ENCODE measurements at regions not wholly inside any gene's neighbourhood (a gene's known extent, or its start where the extent isn't known, plus 50 kb on each side); places are given as distances from the start of the nearest gene placed in this dataset.

DNA sequence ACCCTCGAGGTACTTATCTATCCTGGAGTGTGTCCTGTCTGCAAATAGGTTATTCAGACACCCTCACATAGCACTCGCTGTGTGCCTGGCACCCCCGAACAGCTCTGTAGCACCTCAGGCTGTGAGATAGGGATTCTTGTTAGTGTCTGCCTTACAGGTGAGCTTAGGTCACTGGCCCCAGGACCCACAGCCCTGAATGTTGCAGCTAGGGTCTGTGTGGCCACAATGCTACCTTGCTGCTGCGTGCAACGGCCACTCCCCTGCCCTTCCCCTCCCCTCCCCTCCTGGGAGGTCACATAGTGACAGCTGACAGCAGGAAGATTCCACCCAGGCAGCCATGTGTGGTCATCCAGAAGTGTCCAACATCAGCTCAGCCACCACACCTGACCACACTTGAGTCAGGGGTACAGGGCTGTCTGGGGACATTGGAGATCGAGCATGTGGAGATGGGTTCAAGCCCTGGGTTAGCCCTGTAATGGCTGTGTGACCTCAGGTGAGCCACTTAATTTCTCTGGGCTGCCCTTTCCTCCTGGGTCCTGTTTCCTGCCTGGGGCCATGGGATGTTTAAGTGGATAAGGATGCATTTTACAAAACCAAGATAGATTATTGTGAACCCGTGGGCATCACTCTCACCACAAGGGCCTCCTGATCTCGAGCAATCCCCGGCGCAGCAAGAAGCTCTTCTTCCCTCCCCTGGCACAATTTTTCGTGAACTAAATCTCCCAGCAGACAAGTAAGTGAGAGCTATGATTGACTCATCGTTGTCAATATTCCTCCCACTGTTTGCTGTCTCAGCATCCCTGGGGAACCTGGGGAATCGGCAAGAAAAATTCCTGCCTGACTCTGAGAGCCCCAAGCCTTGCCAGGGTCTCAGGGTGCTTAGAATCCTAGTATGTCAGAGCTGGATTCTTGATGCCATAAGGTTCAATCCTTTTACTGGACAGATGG, 208.7 kb downstream of the PTPRU start:
- BruUV-seq (replicated peaks) = no TSS peak
- no peak for FAIRE-seq
- H3K4me1 ChIP-seq (ENCODE audit: control insufficient read depth, insufficient read depth, low read length) = no peaks in the 10 kb centered on the region
- H3K9me3 ChIP-seq (replicated peaks; ENCODE audit: control insufficient read depth, insufficient read depth, low read length) = no peaks in the 10 kb centered on the region
- no peaks in the 10 kb centered on the region for H4K20me1 ChIP-seq (ENCODE audit: control insufficient read depth, insufficient read depth)
- no peaks in the 10 kb centered on the region for H3K79me2 ChIP-seq (ENCODE audit: control insufficient read depth, insufficient read depth, low read length)
- H3K27me3 ChIP-seq (replicated peaks in 1 of 2; ENCODE audit: control insufficient read depth in 2 of 2, insufficient read depth in 2 of 2, low read length in 1 of 2) = no peaks in the 10 kb centered on the region; a peak in 2 of 4 replicates
- ChIA-PET SMC1A (ENCODE audit: uncharacterized antibody, unreplicated experiment) (interaction anchor here (0.6 to 1.3 kb wide), 2 partner anchors 13 to 90 kb away, joined by 3 read pairs; no protein-coding TSS in a partner anchor), POLR2A (no interaction called here), CTCF (no interaction called here), RAD21 (ENCODE audit: unreplicated experiment) (no interaction called here)
- intact Hi-C loops (cut with micrococcal nuclease; ENCODE audit: unreplicated experiment) (no loop called here), in situ Hi-C loops (cut with MboI) (no loop called here)
- H2AFZ ChIP-seq (ENCODE audit: control insufficient read depth, low read depth, low read length) = no peak overlapping the region
- H3K4me3 ChIP-seq = no peak overlapping the region
- H3K27ac ChIP-seq (ENCODE audit: control insufficient read depth, insufficient read depth) = no peak overlapping the region
- no peaks in the 10 kb centered on the region for H3K36me3 ChIP-seq (ENCODE audit: control insufficient read depth in 2 of 2, insufficient read depth in 2 of 2, low read length in 1 of 2)
- H3K4me2 ChIP-seq (ENCODE audit: control insufficient read depth, insufficient read depth) = no peak overlapping the region
- TF ChIP-seq RB1 (IDR thresholded peaks at IDR 0.05; ENCODE audit: borderline replicate concordance) (no peak), ASH2L (IDR thresholded peaks at IDR 0.05; ENCODE audit: borderline replicate concordance, low read depth) (no peak)
- TF ChIP-seq, protein P1, sequence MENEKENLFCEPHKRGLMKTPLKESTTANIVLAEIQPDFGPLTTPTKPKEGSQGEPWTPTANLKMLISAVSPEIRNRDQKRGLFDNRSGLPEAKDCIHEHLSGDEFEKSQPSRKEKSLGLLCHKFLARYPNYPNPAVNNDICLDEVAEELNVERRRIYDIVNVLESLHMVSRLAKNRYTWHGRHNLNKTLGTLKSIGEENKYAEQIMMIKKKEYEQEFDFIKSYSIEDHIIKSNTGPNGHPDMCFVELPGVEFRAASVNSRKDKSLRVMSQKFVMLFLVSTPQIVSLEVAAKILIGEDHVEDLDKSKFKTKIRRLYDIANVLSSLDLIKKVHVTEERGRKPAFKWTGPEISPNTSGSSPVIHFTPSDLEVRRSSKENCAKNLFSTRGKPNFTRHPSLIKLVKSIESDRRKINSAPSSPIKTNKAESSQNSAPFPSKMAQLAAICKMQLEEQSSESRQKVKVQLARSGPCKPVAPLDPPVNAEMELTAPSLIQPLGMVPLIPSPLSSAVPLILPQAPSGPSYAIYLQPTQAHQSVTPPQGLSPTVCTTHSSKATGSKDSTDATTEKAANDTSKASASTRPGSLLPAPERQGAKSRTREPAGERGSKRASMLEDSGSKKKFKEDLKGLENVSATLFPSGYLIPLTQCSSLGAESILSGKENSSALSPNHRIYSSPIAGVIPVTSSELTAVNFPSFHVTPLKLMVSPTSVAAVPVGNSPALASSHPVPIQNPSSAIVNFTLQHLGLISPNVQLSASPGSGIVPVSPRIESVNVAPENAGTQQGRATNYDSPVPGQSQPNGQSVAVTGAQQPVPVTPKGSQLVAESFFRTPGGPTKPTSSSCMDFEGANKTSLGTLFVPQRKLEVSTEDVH (IDR thresholded peaks at IDR 0.05; ENCODE audit: low read depth, partially characterized antibody) = no peak
- no peak overlapping the region for H3K9ac ChIP-seq (ENCODE audit: control insufficient read depth, insufficient read depth, low read length)
- ATAC-seq = no peak
- no peak for DNase-seq (ENCODE audit: low read depth, low spot score)
- 6% methylated on average over 13 of the region's 13 CpGs for WGBS (ENCODE audit: insufficient coverage, insufficient replicate concordance, low lambda C conversion rate, missing lambda C conversion rate)
